Psoas muscle (tissue), 7 donors: ENCODE measurements at regions not wholly inside any gene's neighbourhood (a gene's known extent, or its start where the extent isn't known, plus 50 kb on each side); places are given as distances from the start of the nearest gene placed in this dataset.

Source experiments
- ATAC-seq, 4 donors: fragments of 200-7000 bp; cut with Tn5 transposase; one replicate each; pipeline ENCODE4 v1.9.1; 2020; ENCODE audit warnings: moderate library complexity in 3 of 4, mild to moderate bottlenecking in 2 of 4
- DNase-seq, 2 donors: peaks; one replicate each; pipeline ENCODE4 v3.0.0-alpha.2; 2020
- H3K27ac ChIP-seq: fragments of 200-600 bp; one replicate; pipeline ENCODE4 v1.8.0; 2022
- H3K27me3 ChIP-seq, 3 donors: fragments of 200-600 bp in 1 of 3; one replicate each; pipeline versions ENCODE4 v1.6.1 to v1.8.0; 2013 to 2022; ENCODE audit warnings: low read length in 2 of 3, mild to moderate bottlenecking in 2 of 3, moderate library complexity in 1 of 3; ENCODE audit not compliant: insufficient read depth in 3 of 3
- H3K36me3 ChIP-seq, 2 donors: fragments of 200-600 bp in 1 of 2; one replicate each; pipeline versions ENCODE4 v1.6.1 to v1.8.0; 2013 to 2022; ENCODE audit warnings: low read depth in 1 of 2, mild to moderate bottlenecking in 1 of 2, moderate library complexity in 1 of 2; ENCODE audit not compliant: insufficient read depth in 1 of 2
- H3K4me1 ChIP-seq: fragments of 200-600 bp; one replicate; pipeline ENCODE4 v1.8.0; 2022
- H3K4me3 ChIP-seq: fragments of 200-600 bp; one replicate; pipeline ENCODE4 v1.8.0; 2022; ENCODE audit warnings: mild to moderate bottlenecking
- H3K9me3 ChIP-seq: fragments of 200-600 bp; one replicate; pipeline ENCODE4 v1.8.0; 2022
- CTCF ChIP-seq: fragments of 200-600 bp; IDR thresholded peaks from one replicate; pipeline ENCODE4 v1.8.0; 2022; ENCODE audit warnings: antibody characterized with exemption
- WGBS, 3 donors: extraction: QIAGEN DNeasy Blood & Tissue Kit; methylation state at CpG; one replicate each; pipeline versions ENCODE4 v1.1.6 to v1.1.7; 2013; 5-methylcytosine and 5-hydroxymethylcytosine counted together
- intact Hi-C, 2 donors: fragments of 100-400 bp; cut with DNase I; formaldehyde crosslinking; loops; one replicate each; pipeline versions ENCODE4 v1.11.0 to v1.14.2; 2022
- donor health status: healthy with polysubstance abuse.
- donor health status: DM: no; HTN: no; CAD: no; lungs with moderate emphysema.
- donor health status: Bipolar disorder and iron deficiency.
- donor health status: healthy.
- donor health status: DM: yes; HTN: yes; CAD: no.
- donor health status: DM: no; HTN: no; CAD: no.
- donor health status: DM: yes; HTN: yes; CAD: no.

- no peak overlapping the region for H3K27ac ChIP-seq
- H3K36me3 ChIP-seq, result no peaks in the 10 kb centered on the region
- ATAC-seq (no peak), DNase-seq (no peak)
- intact Hi-C loops, result no loop called here
- H3K27me3 ChIP-seq, result no peaks in the 10 kb centered on the region
- H3K4me1 ChIP-seq, result no peaks in the 10 kb centered on the region
- TF ChIP-seq CTCF, result no peak
- no peaks in the 10 kb centered on the region for H3K9me3 ChIP-seq
- 69 to 91% (median 88%) methylated on average over 4 of the region's 4 CpGs for WGBS, 3 donors
- H3K4me3 ChIP-seq, result no peak overlapping the region
These were observed 87.8 kb upstream of the NTF3 start for GRCh38 chr12:5344131-5344530.

- ATAC-seq, result no peak
- H3K9me3 ChIP-seq, result no peaks in the 10 kb centered on the region
- H3K4me3 ChIP-seq, result no peak overlapping the region
- TF ChIP-seq CTCF, result no peak
- H3K4me1 ChIP-seq, result no peaks in the 10 kb centered on the region
- H3K27ac ChIP-seq, result no peak overlapping the region
- H3K36me3 ChIP-seq, result no peaks in the 10 kb centered on the region
- H3K27me3 ChIP-seq, result no peaks in the 10 kb centered on the region
- intact Hi-C loops, result no loop called here
- DNase-seq, result no peak
These were observed 86.4 kb upstream of the NTF3 start for GRCh38 chr12:5345534-5345933.

- H3K4me3 ChIP-seq, result no peak overlapping the region
- ATAC-seq (no peak), DNase-seq (no peak)
- TF ChIP-seq CTCF, result no peak
- H3K27me3 ChIP-seq, result no peaks in the 10 kb centered on the region
- H3K4me1 ChIP-seq, result no peaks in the 10 kb centered on the region
- intact Hi-C loops, result no loop called here
- peaks cover 2% of the 10 kb centered on the region for H3K9me3 ChIP-seq
- WGBS, 3 donors, result 57 to 59% (median 59%) methylated on average over 3 of the region's 3 CpGs
- H3K27ac ChIP-seq, result no peak overlapping the region
- no peaks in the 10 kb centered on the region for H3K36me3 ChIP-seq
These were observed 83.9 kb upstream of the NTF3 start for GRCh38 chr12:5348057-5348456.

GRCh38 chr12:5348491-5348890, 83.4 kb upstream of the NTF3 start:
- intact Hi-C loops, result no loop called here
- ATAC-seq, result no peak
- no peak for TF ChIP-seq CTCF
- Histone ChIP-seq H3K9me3 (peaks cover 6% of the 10 kb centered on the region), H3K4me3 (no peak overlapping the region), H3K27me3 (no peaks in the 10 kb centered on the region), H3K36me3 (no peaks in the 10 kb centered on the region), H3K4me1 (no peaks in the 10 kb centered on the region), H3K27ac (no peak overlapping the region)
- DNase-seq, result no peak
- 73 to 81% (median 74%) methylated on average over 4 of the region's 4 CpGs for WGBS, 3 donors

GRCh38 chr12:5364036-5364770, 67.7 kb upstream of the NTF3 start:
- ATAC-seq (no peak), DNase-seq (no peak)
- no peak for TF ChIP-seq CTCF
- Histone ChIP-seq H3K4me3 (no peak overlapping the region), H3K36me3 (no peaks in the 10 kb centered on the region), H3K27me3 (peaks cover 0 to 2% (median 0%) of the 10 kb centered on the region in 3 donors), H3K9me3 (no peaks in the 10 kb centered on the region), H3K27ac (no peak overlapping the region), H3K4me1 (no peaks in the 10 kb centered on the region)
- 81 to 84% (median 83%) methylated on average over 5 of the region's 5 CpGs for WGBS, 3 donors
- intact Hi-C loops, result no loop called here
